ENCODE measurements at regions not wholly inside any gene's neighbourhood (a gene's known extent, or its start where the extent isn't known, plus 50 kb on each side); places are given as distances from the start of the nearest gene placed in this dataset.

- Histone ChIP-seq H3K27ac (no peak overlapping the region), H3K4me1 (no peaks in the 10 kb centered on the region), H3K27me3 (replicated peaks in 1 of 7) (no peaks in the 10 kb centered on the region), H3K4me3 (no peak overlapping the region), H3K9me3 (no peaks in the 10 kb centered on the region), H3K36me3 (no peaks in the 10 kb centered on the region)
- no peak for TF ChIP-seq CTCF (IDR thresholded peaks at IDR 0.05 in 8 of 11, conservative IDR thresholded peaks at IDR 0.05 in 3 of 11)
- TF ChIP-seq POLR2A (IDR thresholded peaks at IDR 0.05): no peak
- TF ChIP-seq POLR2AphosphoS5 (IDR thresholded peaks at IDR 0.05): no peak
- 85 to 96% (median 94%) methylated on average over 17 of the region's 17 CpGs for WGBS, 5 donors
- intact Hi-C loops (cut with DNase I; ENCODE audit: low total_unique reads): no loop called here
- no peak for DNase-seq
Measured at GRCh38 chr4:133450813-133451212, 301.7 kb downstream of the PCDH10 start.

- Histone ChIP-seq H3K36me3 (no peaks in the 10 kb centered on the region), H3K27me3 (replicated peaks in 1 of 7) (no peaks in the 10 kb centered on the region), H3K9me3 (no peaks in the 10 kb centered on the region), H3K27ac (no peak overlapping the region), H3K4me1 (no peaks in the 10 kb centered on the region), H3K4me3 (no peak overlapping the region)
- TF ChIP-seq POLR2A (IDR thresholded peaks at IDR 0.05): no peak
- TF ChIP-seq CTCF (IDR thresholded peaks at IDR 0.05 in 8 of 11, conservative IDR thresholded peaks at IDR 0.05 in 3 of 11): no peak
- no peak for TF ChIP-seq POLR2AphosphoS5 (IDR thresholded peaks at IDR 0.05)
- DNase-seq: no peak
- intact Hi-C loops (cut with DNase I; ENCODE audit: low total_unique reads): no loop called here
Measured at GRCh38 chr4:133440404-133440803, 291.3 kb downstream of the PCDH10 start.

GRCh38 chr4:133439830-133440229 lies 290.7 kb downstream of the PCDH10 start:
- TF ChIP-seq POLR2AphosphoS5 (IDR thresholded peaks at IDR 0.05) (no peak), CTCF (IDR thresholded peaks at IDR 0.05 in 8 of 11, conservative IDR thresholded peaks at IDR 0.05 in 3 of 11) (no peak), POLR2A (IDR thresholded peaks at IDR 0.05) (no peak)
- Histone ChIP-seq H3K4me3 (no peak overlapping the region), H3K36me3 (no peaks in the 10 kb centered on the region), H3K4me1 (no peaks in the 10 kb centered on the region), H3K27me3 (replicated peaks in 1 of 7) (no peaks in the 10 kb centered on the region), H3K9me3 (no peaks in the 10 kb centered on the region), H3K27ac (no peak overlapping the region)
- 88 to 95% (median 95%) methylated on average over 2 of the region's 2 CpGs for WGBS, 5 donors
- intact Hi-C loops (cut with DNase I; ENCODE audit: low total_unique reads): no loop called here
- no peak for DNase-seq

DNA sequence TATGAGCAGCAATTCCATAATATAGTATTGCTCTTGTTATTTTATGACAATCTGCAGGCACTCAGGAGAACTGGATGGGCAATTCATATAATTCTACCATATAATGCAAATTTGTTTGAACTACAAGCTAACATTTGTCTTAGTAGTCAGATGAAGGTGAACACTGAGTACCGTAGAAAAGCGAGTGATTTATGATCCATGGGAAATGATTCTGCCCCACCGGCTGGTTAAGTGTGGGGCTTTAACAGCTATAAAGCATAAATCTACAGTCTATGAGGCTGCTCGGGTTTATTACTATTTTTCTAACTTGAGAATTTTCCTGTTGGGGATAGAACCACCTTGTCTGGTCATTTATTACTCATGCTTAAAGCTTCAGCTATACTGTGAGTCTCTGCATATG lies 275.5 kb downstream of the PCDH10 start:
- no peaks in the 10 kb centered on the region for H3K4me1 ChIP-seq
- no peaks in the 10 kb centered on the region for H3K27me3 ChIP-seq (replicated peaks in 1 of 7)
- 27 to 40% (median 33%) methylated on average over 4 of the region's 4 CpGs for WGBS, 5 donors
- DNase-seq: no peak
- H3K36me3 ChIP-seq: no peaks in the 10 kb centered on the region
- TF ChIP-seq POLR2AphosphoS5 (IDR thresholded peaks at IDR 0.05) (no peak), CTCF (IDR thresholded peaks at IDR 0.05 in 8 of 11, conservative IDR thresholded peaks at IDR 0.05 in 3 of 11) (no peak), POLR2A (IDR thresholded peaks at IDR 0.05) (no peak)
- no peaks in the 10 kb centered on the region for H3K9me3 ChIP-seq
- no peak overlapping the region for H3K4me3 ChIP-seq
- intact Hi-C loops (cut with DNase I; ENCODE audit: low total_unique reads): no loop called here
- H3K27ac ChIP-seq: no peak overlapping the region
